ENCODE measurements at regions not wholly inside any gene's neighbourhood (a gene's known extent, or its start where the extent isn't known, plus 50 kb on each side); places are given as distances from the start of the nearest gene placed in this dataset.
A peak's percentile ranks its signal among the peaks of the same experiment; 100 is the strongest.

GRCh38 chr5:120361941-120362340 is 102.2 kb upstream of the PRR16 start:
- no peak for DNase-seq

- DNase-seq: no peak
Measured at GRCh38 chr5:120362426-120362825, 101.7 kb upstream of the PRR16 start.

- peak; percentile 39 for DNase-seq
Measured at GRCh38 chr5:120365656-120366446, 98.2 kb upstream of the PRR16 start.

- no peak for DNase-seq
Measured at GRCh38 chr5:120367896-120368634, 96.0 kb upstream of the PRR16 start.

- no peak for DNase-seq
Measured at GRCh38 chr5:120368923-120369715, 95.0 kb upstream of the PRR16 start.

- peak; percentile 24 for DNase-seq
Measured at GRCh38 chr5:120372899-120373298, 91.2 kb upstream of the PRR16 start.

GRCh38 chr5:120375248-120375647 is 88.9 kb upstream of the PRR16 start:
- DNase-seq: no peak

- no peak for DNase-seq
Measured at GRCh38 chr5:120380644-120381043, 83.5 kb upstream of the PRR16 start.

GRCh38 chr5:120382833-120383232 is 81.3 kb upstream of the PRR16 start:
- DNase-seq: no peak

GRCh38 chr5:120386981-120387380 is 77.1 kb upstream of the PRR16 start:
- DNase-seq: peak; percentile 72

- DNase-seq: peak; percentile 99
Measured at GRCh38 chr5:120388016-120388781, 75.9 kb upstream of the PRR16 start.

- no peak for DNase-seq
Measured at GRCh38 chr5:120394259-120394658, 69.8 kb upstream of the PRR16 start.

GRCh38 chr5:120396186-120396585 is 67.9 kb upstream of the PRR16 start:
- DNase-seq: peak; percentile 79

- no peak for DNase-seq
Measured at GRCh38 chr5:120400356-120400755, 63.7 kb upstream of the PRR16 start.

GRCh38 chr5:120402606-120403005 is 61.5 kb upstream of the PRR16 start:
- DNase-seq: no peak

GRCh38 chr5:120405286-120405864 is 58.7 kb upstream of the PRR16 start:
- DNase-seq: peak; percentile 98

GRCh38 chr5:120405923-120406322 is 58.2 kb upstream of the PRR16 start:
- peak; percentile 97 for DNase-seq

- DNase-seq: peak; percentile 68
Measured at GRCh38 chr5:120413686-120414085, 50.4 kb upstream of the PRR16 start.

Data from HCEC 1CT (cell line).